NT2/D1 (cell line): ENCODE measurements at regions not wholly inside any gene's neighbourhood (a gene's known extent, or its start where the extent isn't known, plus 50 kb on each side); places are given as distances from the start of the nearest gene placed in this dataset.

ENCODE experiments used
- DNase-seq: peaks from one replicate; pipeline ENCODE4 v3.0.0-alpha.2; 2011; ENCODE audit warnings: low read depth, low spot score
- H3K27me3 ChIP-seq: 2 replicates; pipeline ENCODE4 v1.6.0; 2011; ENCODE audit warnings: mild to moderate bottlenecking; ENCODE audit not compliant: insufficient read length, insufficient read depth
- H3K36me3 ChIP-seq: 2 replicates; pipeline ENCODE4 v1.6.1; 2011; ENCODE audit warnings: mild to moderate bottlenecking, low read length, mixed read lengths; ENCODE audit not compliant: insufficient read depth, insufficient read length
- H3K4me1 ChIP-seq: 2 replicates; pipeline ENCODE4 v1.5.1; 2011; ENCODE audit not compliant: insufficient read depth, insufficient read length
- H3K4me3 ChIP-seq: 2 replicates; pipeline ENCODE4 v1.5.1; 2011; ENCODE audit warnings: low read depth; ENCODE audit not compliant: insufficient read length
- H3K9ac ChIP-seq: 2 replicates; pipeline ENCODE4 v1.6.0; 2011; ENCODE audit warnings: low read depth; ENCODE audit not compliant: insufficient read length
- H3K9me3 ChIP-seq: 2 replicates; pipeline ENCODE4 v1.5.1; 2011; ENCODE audit warnings: mild to moderate bottlenecking, low read length; ENCODE audit not compliant: insufficient read depth
- SUZ12 ChIP-seq: IDR thresholded peaks from 2 replicates; pipeline ENCODE4 v1.6.1; 2011; ENCODE audit not compliant: insufficient read length, insufficient read depth; ENCODE audit errors: extremely low read depth
- YY1 ChIP-seq: IDR thresholded peaks from 2 replicates; pipeline ENCODE4 v1.6.1; 2011; ENCODE audit not compliant: insufficient read length, insufficient read depth
- ZNF274 ChIP-seq: IDR thresholded peaks from 2 replicates; pipeline ENCODE4 v1.6.1; 2011; ENCODE audit warnings: mild to moderate bottlenecking, low read depth, low read length

DNA sequence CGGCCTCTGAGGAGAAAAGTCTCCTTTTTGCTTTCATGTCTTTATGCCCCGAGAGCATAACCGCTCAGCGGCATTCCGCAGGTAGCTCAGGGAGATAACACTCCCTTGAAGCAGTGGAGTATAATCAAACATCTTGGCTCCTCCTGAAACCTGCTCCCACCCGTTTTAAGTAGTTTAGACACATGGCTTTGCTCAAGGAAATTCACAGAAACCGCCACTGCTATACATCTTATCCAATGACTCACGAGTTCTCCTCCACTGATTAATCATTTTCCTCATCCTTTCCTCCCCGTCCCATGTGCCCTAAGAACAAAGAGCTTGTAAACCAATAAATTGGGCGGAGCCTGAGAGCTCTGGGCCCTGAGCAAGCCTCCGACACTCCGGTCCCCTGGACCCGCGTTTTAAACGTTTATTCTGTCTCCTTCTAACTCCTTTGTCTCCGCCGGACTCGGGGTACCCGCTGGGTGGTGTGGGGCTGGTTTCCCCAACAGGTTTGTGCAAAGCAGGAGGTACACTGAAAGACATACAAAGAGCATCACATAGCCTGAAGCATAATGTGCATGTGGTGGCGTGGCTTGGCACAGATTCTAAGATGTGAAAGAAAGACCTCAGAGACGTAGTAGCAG is 401.2 kb downstream of the TLL1 start:
- H3K4me1 ChIP-seq: no peaks in the 10 kb centered on the region
- DNase-seq: no peak
- TF ChIP-seq YY1: no peak
- TF ChIP-seq ZNF274: no peak
- TF ChIP-seq SUZ12: no peak
- no peaks in the 10 kb centered on the region for H3K36me3 ChIP-seq
- no peak overlapping the region for H3K4me3 ChIP-seq
- H3K9me3 ChIP-seq: no peaks in the 10 kb centered on the region
- no peak overlapping the region for H3K9ac ChIP-seq
- H3K27me3 ChIP-seq: no peaks in the 10 kb centered on the region

GRCh38 chr4:166274775-166275174 is 401.7 kb downstream of the TLL1 start:
- no peaks in the 10 kb centered on the region for H3K27me3 ChIP-seq
- no peak for DNase-seq
- H3K9me3 ChIP-seq: no peaks in the 10 kb centered on the region
- TF ChIP-seq ZNF274 (no peak), YY1 (no peak), SUZ12 (no peak)
- no peak overlapping the region for H3K9ac ChIP-seq
- H3K4me1 ChIP-seq: no peaks in the 10 kb centered on the region
- no peaks in the 10 kb centered on the region for H3K36me3 ChIP-seq
- H3K4me3 ChIP-seq: no peak overlapping the region

- DNase-seq: no peak
- no peaks in the 10 kb centered on the region for H3K27me3 ChIP-seq
- no peak overlapping the region for H3K4me3 ChIP-seq
- no peaks in the 10 kb centered on the region for H3K4me1 ChIP-seq
- no peaks in the 10 kb centered on the region for H3K9me3 ChIP-seq
- no peak overlapping the region for H3K9ac ChIP-seq
- H3K36me3 ChIP-seq: no peaks in the 10 kb centered on the region
- no peak for TF ChIP-seq SUZ12
- TF ChIP-seq YY1: no peak
- no peak for TF ChIP-seq ZNF274
Observed at GRCh38 chr4:166277401-166277800, 404.4 kb downstream of the TLL1 start.

GRCh38 chr4:166277853-166278252 is 404.8 kb downstream of the TLL1 start:
- no peaks in the 10 kb centered on the region for H3K27me3 ChIP-seq
- no peak for DNase-seq
- H3K4me1 ChIP-seq: no peaks in the 10 kb centered on the region
- no peak for TF ChIP-seq SUZ12
- TF ChIP-seq ZNF274: no peak
- no peak for TF ChIP-seq YY1
- no peaks in the 10 kb centered on the region for H3K36me3 ChIP-seq
- H3K4me3 ChIP-seq: no peak overlapping the region
- no peaks in the 10 kb centered on the region for H3K9me3 ChIP-seq
- H3K9ac ChIP-seq: no peak overlapping the region

DNA sequence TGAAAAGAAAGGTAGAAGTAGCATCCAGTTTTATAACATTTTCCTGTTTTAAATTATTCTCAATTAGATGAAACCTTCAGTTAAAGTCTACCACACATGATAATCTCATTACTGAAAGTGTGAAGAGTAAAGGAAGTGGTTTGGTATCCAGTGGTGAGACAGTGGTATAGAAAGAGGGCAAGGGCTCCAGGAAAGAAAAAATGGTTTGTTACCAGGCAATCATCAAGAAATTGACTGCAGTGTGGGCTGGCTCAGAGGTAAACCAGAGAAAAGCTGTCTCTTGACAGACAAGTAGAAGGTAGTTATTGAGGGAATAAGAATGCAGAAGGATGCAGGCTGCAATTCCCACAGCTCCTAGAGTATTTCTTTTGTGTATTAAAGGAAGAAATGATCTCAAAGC is 406.2 kb downstream of the TLL1 start:
- no peak overlapping the region for H3K4me3 ChIP-seq
- no peak overlapping the region for H3K9ac ChIP-seq
- H3K27me3 ChIP-seq: no peaks in the 10 kb centered on the region
- DNase-seq: no peak
- TF ChIP-seq SUZ12 (no peak), YY1 (no peak), ZNF274 (no peak)
- no peaks in the 10 kb centered on the region for H3K36me3 ChIP-seq
- no peaks in the 10 kb centered on the region for H3K4me1 ChIP-seq
- no peaks in the 10 kb centered on the region for H3K9me3 ChIP-seq

- H3K4me1 ChIP-seq: no peaks in the 10 kb centered on the region
- TF ChIP-seq SUZ12 (no peak), YY1 (no peak), ZNF274 (no peak)
- H3K27me3 ChIP-seq: no peaks in the 10 kb centered on the region
- no peaks in the 10 kb centered on the region for H3K36me3 ChIP-seq
- DNase-seq: no peak
- H3K9ac ChIP-seq: no peak overlapping the region
- H3K4me3 ChIP-seq: no peak overlapping the region
- H3K9me3 ChIP-seq: no peaks in the 10 kb centered on the region
Observed at GRCh38 chr4:166280642-166281041, 407.6 kb downstream of the TLL1 start.

GRCh38 chr4:166282081-166282770 is 409.2 kb downstream of the TLL1 start:
- Histone ChIP-seq H3K9ac (no peak overlapping the region), H3K27me3 (no peaks in the 10 kb centered on the region), H3K4me3 (no peak overlapping the region), H3K9me3 (no peaks in the 10 kb centered on the region), H3K36me3 (no peaks in the 10 kb centered on the region), H3K4me1 (no peaks in the 10 kb centered on the region)
- TF ChIP-seq ZNF274: no peak
- no peak for DNase-seq
